Peyer's patch (tissue), 4 donors: ENCODE measurements at regions not wholly inside any gene's neighbourhood (a gene's known extent, or its start where the extent isn't known, plus 50 kb on each side); places are given as distances from the start of the nearest gene placed in this dataset.

Experiments
- POLR2A ChIP-seq, 2 donors: fragments of 450-650 bp; IDR thresholded peaks; one replicate each; pipeline ENCODE4 v1.5.1; 2017; ENCODE audit warnings: antibody characterized with exemption in 2 of 2, mild to moderate bottlenecking in 2 of 2, moderate library complexity in 2 of 2
- TF ChIP-seq, protein P1 (sequence below), 6 experiments: fragments of 450-650 bp in 4 of 6; fragments of 200-600 bp in 2 of 6; sonication (generic) in 1 of 6; IDR thresholded peaks; one replicate each; pipeline ENCODE4 v1.5.1; 2017 to 2019; ENCODE audit warnings: antibody characterized with exemption in 6 of 6, mild to moderate bottlenecking in 3 of 6, moderate library complexity in 1 of 6

- TF ChIP-seq, protein P1, sequence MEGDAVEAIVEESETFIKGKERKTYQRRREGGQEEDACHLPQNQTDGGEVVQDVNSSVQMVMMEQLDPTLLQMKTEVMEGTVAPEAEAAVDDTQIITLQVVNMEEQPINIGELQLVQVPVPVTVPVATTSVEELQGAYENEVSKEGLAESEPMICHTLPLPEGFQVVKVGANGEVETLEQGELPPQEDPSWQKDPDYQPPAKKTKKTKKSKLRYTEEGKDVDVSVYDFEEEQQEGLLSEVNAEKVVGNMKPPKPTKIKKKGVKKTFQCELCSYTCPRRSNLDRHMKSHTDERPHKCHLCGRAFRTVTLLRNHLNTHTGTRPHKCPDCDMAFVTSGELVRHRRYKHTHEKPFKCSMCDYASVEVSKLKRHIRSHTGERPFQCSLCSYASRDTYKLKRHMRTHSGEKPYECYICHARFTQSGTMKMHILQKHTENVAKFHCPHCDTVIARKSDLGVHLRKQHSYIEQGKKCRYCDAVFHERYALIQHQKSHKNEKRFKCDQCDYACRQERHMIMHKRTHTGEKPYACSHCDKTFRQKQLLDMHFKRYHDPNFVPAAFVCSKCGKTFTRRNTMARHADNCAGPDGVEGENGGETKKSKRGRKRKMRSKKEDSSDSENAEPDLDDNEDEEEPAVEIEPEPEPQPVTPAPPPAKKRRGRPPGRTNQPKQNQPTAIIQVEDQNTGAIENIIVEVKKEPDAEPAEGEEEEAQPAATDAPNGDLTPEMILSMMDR (IDR thresholded peaks at IDR 0.05), result no peak
- no peak for TF ChIP-seq POLR2A (IDR thresholded peaks at IDR 0.05)
Measured at GRCh38 chr20:47951521-47951971, 166.3 kb upstream of the SULF2 start.
